ENCODE measurements at regions not wholly inside any gene's neighbourhood (a gene's known extent, or its start where the extent isn't known, plus 50 kb on each side); places are given as distances from the start of the nearest gene placed in this dataset.

DNA sequence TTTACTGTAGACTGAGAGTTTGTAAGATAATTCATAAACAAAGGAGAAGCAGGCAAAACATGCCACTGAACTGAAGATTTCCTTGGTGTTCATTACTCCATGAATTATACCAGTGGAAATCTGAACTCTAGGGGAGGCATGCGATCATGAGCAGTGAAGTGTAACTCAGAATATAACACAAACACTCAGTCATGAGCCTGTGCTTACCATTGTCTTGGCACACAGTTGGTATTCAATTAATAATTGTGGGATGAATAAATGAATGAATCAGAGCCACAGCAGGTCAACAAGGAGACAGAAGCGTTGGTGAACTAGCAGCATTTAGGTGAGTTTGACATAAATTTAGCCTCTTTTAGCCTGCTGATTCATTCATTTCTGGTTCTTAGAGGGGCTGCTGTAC is 263.5 kb upstream of the DKK2 start:
- TF ChIP-seq, protein P1, sequence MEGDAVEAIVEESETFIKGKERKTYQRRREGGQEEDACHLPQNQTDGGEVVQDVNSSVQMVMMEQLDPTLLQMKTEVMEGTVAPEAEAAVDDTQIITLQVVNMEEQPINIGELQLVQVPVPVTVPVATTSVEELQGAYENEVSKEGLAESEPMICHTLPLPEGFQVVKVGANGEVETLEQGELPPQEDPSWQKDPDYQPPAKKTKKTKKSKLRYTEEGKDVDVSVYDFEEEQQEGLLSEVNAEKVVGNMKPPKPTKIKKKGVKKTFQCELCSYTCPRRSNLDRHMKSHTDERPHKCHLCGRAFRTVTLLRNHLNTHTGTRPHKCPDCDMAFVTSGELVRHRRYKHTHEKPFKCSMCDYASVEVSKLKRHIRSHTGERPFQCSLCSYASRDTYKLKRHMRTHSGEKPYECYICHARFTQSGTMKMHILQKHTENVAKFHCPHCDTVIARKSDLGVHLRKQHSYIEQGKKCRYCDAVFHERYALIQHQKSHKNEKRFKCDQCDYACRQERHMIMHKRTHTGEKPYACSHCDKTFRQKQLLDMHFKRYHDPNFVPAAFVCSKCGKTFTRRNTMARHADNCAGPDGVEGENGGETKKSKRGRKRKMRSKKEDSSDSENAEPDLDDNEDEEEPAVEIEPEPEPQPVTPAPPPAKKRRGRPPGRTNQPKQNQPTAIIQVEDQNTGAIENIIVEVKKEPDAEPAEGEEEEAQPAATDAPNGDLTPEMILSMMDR (IDR thresholded peaks at IDR 0.05; ENCODE audit: borderline replicate concordance, extremely low read depth, low read length, poor library complexity, severe bottlenecking): no peak
- no peak for TF ChIP-seq EZH2 (IDR thresholded peaks at IDR 0.05; ENCODE audit: borderline replicate concordance, low read depth, low read length, severe bottlenecking)
